GM21447 (cell line): ENCODE measurements at regions not wholly inside any gene's neighbourhood (a gene's known extent, or its start where the extent isn't known, plus 50 kb on each side); places are given as distances from the start of the nearest gene placed in this dataset.
"Not testable (repeated sequence)": the region's sequence is repeated elsewhere in the genome, so short reads cannot be mapped to it uniquely, and the experiment has no call there.

Source experiments
- ATAC-seq: cut with Tn5 transposase; IDR thresholded peaks from one replicate; pipeline ENCODE4 v1.9.1; 2021; ENCODE audit not compliant: unreplicated experiment

DNA sequence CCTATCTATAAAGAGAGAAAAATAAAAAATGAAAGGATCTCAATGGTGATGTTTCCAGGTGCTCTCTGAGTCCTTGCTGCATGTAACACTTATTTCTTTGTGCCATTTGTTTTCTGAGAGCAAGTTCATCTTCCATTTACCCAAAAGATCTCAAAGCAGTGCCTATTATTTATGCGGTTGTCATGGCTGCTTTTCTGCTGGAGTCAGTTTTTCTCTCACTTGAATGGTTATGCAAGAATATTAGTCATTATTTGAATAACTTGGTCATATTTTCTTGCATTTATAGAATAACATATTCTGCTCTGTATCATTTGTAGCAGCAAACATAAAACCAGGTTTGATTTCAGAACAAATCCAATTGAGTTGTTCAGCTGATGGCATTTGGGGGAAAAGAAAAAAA lies 141.8 kb upstream of the G2E3 start:
- ATAC-seq, result no peak

DNA sequence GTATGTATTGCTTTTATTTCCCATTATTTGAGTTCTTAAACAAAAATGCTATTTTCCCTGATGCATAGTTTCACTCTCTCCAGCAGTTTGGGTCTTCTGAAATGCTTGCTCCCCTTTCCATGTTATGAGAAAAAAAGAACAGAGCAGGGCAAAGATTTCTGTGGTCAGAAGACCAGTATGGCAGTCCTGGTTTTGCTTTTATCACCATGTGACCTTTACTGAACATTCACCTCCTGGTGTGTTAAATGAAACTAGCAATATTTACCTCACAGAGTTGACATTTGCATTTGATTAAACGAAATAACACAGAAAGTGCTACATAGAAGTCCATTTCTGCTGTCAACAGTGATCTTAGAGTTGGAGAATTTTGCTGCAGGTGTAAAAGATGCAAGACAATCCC lies 141.0 kb upstream of the G2E3 start:
- ATAC-seq, result no peak

DNA sequence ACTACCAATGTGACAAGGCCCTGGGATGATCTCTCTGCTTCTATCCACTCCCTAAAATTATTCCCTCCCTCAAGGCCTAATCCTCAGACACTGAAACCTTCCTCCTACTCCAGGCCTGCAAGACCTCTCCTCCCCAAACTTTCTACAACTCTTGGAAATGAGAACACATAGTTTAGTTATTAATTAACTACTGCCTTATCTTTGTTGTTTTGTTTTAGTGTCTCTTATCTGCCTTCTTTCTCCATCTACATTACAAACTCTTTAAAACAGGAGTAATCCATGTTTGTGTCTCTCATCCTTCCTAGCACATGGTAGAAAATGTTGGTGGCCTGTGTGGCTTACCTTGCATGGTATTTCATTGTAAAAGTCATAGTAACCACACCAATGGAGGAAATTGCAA lies 139.9 kb upstream of the G2E3 start:
- no peak for ATAC-seq

DNA sequence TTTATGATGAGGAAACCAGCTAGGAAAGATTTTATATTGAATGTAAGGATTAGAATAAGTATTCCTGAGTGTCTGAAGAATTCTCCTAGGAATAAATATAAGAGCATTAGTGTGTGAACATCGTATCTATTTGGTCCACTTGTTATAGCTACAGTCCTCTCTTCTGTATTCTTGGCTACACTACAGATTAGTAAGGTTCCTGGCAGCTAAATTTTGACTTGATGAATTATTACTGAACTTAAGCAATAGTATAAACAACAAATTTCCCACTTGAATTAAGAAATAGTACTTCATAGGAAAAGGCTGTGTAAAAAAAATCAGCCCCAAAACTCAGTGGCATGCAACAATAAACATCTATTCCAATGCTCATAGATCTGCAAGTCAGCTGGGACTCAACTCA lies 138.4 kb upstream of the G2E3 start:
- ATAC-seq, result no peak

DNA sequence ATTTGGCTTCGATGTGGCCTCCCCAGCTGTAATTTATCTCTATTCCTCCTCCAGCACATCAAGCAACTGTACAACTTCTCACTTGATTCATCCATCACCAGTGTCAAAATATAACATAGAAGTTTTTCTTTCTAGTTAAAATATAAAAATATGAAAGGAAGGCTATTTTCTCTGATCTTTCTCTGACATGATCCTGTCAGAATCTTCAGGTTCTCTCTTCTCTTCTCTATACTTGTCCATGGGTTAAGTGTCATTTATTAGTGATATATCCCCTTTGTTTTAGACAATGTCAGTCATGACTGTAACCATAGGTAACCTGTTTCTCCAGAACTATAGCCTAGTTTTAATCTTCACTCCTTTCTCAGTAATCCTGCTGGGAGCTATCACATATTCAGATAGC lies 132.5 kb upstream of the G2E3 start:
- no peak for ATAC-seq

DNA sequence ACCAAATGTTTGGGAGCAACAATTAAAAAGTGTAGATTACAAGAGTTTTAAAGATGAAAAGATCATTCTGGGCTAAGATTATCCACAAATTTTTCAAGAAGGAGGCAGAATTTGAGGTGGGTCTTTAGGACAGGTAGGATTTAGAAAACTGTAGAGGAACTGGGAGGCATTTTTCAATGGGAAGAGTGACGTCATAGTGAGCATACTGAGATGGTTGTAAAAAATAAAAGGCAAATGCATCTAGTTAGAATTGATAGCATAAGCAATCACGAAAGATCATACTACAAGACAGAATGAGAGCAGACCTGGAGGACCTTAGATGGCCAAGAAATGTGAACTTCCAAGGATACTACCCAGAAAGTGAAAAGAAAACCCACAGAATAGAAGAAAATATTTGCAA lies 131.6 kb upstream of the G2E3 start:
- no peak for ATAC-seq

DNA sequence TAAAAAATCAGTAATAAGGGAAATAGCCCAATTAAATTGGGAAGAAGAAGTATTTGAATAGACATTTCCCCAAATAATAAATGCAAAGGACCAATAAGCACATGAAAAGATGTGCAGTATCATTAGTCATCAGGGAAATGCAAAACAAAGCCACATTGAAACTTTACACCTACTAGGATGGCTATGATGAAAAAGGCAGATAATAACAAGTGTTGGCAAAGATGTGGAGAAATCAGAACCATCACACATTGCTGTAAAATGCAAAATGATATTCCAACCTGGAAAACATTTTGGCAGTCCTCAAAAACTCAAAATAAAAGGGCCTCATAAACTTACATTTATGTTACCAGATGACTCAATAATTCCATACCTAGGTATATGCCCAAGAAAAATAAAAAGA lies 131.1 kb upstream of the G2E3 start:
- ATAC-seq, result no peak

DNA sequence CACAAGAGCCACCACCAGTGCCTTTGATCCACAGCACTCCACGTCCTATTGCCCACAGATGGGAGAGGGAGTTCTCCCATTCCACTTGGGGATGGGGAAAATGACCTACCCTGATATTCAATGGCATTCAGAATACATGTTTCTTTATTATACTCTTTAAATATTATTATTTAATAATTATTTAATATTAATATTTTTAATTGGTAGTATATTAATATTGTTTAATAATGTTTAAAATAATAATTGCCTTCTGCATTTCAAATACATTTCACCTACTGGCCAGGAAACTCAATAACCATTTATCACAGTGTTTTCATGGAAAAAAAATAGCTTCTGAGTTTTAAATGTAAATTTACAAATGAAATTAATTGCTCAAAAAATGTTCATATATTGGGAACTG lies 127.4 kb upstream of the G2E3 start:
- ATAC-seq, result no peak

DNA sequence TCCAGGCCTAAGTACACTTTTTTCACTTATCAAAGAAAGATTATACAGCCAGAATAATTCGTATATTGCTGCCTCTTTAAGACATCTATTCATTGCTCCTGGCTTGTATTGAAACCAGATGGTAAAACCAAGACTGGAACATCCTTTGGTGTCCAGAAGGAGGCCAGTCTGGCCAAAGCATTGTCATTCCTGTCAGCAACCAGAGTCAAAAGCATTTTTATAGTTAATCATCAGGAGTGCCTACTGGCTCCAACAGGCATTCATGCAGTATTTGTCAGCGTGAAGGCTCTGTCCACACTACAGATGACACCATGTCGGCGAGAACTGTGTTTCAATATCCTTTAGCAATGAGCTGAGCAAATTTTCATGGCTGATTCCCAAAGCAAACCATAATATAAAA lies 118.0 kb upstream of the G2E3 start:
- no peak for ATAC-seq

DNA sequence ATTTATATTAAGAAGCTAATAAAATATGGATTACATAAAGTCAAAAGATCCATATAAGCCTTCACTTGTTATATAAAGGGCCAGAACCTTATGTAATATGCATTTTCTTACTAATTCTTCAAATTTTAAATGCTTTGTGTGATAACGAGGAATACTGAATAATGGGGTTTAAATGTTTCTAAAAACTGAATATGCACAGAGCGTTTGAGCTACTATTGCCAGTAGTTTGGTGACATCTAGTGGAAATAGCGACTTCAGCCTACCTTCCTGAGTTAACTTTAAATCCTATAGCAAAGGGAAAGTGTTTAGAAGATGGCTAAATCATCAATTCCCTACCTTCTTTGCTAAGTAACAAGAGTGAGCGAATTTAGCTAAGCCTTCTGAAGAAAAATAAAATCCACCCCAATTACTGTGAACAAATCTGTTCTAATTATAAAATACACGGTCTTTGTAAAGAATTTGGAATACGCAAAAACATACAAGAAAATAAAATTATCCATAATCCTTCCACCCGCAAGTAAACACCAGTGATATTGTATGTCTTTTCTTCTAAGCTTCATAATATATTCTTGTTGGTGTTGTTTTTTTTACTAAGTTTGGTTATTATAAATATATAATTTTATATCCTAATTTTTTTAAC lies 115.5 kb upstream of the G2E3 start:
- no peak for ATAC-seq

DNA sequence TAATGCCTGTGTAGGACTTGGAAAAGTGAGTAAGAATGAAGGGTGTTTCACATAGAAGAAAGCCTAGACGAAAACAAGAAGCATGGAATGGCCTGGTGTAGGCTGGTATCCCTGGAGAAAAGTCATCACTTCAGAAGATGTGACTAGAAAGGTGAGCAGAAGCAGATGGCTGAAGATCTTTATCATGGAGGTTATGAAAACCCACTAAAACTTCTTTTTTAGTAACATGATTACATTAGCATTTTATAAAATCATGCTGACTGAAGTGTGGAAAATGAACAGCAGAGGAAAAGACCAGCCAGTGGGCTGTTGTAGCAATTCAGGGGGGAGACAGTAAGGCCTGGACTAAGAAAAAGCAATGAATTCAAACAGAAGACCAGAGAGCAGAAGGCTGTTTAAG lies 114.5 kb upstream of the G2E3 start:
- no peak for ATAC-seq

DNA sequence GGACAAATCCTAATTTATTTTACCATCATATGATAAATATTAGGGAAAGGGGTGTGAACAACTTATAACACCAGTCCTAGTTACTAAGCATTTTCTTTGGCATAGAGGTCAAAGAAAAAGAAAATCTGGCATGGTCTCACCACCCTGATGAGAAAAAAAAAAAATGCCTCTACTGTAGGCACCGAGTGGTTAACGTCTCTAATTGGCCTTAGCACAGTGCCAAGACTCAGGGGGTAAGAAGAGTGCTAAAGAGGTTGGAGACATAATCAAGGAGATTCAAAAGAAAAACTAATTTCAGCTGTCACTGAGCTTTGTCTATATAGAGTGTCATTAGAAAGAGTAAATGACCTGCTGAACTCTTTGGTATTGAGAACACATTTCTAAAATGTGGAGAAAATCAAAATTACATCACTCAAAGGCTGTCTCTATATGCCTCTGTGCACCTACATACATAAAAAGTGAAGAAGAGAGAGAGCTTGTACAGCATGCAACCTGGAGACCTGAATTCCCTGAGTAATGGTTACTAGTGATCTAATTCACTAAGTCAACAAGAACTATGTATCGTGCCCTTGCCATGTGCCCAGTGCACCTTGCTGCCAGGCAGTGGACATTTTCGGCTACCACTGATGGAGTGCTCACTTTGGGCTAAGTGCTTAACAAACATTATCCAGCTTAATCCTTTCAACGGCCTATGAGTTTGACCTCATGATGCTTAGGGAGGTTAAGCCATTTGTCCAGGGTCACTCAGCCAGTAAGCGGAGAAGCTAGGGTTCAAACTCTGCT lies 113.8 kb upstream of the G2E3 start:
- ATAC-seq, result no peak

DNA sequence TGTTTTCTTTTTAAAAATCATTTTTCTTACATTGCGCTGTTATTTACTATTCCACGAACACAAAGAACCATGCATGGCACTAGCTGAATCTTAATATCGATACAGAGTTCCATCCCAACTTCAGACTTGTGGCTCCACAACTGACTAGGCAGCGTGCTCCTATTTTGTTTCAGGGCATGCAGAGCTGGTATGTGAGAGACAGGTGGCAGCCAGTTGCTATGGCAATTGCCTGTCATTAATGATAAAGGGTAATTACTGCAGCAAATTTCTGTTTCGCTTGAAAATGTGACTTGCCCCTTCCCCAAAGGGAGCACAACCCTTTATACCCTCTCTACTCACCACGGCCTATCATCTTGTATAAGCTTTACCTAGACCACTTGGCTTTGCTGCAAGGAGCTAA lies 113.1 kb upstream of the G2E3 start:
- ATAC-seq, result no peak

DNA sequence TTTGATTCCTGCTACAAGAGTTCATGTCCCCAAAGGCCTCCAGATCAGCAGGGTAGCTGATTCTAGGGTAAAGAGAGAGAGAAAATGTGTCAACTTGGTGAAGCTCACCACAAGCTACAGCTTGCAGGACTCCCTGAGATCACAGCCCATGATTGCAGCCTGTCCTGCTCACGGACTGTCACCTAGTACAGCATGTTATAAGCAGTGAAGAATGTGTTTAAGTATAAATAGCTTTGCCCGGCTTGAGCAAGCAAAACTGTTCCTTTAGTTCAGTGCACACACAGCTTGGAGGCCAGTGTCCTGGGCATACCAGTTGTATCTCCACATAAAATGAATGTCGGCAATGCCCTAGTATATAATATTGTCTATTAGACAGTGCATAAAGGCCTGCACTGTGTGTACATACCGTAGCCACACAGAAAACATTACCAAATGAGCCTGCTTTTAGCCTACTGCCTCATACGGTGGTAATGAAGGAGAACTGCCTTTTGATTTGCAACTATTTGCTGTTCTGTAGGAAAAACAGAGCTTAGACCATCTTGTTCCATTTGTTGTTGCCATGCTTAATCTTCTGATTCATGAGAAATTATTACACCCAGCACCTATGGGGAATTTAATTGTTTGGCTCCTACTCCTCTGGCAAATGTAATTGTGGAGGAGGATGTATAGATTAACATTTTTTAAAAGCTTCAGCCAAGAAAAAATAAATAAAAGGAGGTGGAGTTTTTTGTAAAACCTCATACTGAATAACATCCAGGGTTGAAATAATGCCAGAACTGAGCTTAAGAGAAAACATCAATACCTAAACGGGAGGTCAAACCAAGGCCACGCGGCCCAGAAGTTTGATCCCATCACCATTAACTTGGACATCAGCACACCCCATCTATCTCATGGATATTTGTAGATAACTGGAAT lies 108.1 kb upstream of the G2E3 start:
- ATAC-seq, result no peak

DNA sequence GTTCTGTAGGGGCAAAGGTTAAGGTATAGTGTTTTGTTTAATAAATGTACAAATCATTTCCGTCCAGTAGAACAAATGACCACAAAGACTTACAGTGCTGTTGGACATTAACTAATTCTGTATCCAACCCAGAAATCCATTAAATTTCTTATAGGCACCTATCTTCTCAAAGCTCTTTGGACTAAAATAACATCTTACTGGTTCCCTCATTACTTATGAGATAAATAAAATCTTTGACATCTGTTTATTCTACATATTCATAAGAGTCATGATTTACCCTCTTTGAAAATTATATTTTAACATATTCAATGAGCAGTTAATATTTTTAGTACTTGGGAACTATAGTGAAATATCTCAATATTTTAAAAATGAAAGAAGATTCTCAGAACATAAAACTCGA lies 102.7 kb upstream of the G2E3 start:
- ATAC-seq, result no peak

DNA sequence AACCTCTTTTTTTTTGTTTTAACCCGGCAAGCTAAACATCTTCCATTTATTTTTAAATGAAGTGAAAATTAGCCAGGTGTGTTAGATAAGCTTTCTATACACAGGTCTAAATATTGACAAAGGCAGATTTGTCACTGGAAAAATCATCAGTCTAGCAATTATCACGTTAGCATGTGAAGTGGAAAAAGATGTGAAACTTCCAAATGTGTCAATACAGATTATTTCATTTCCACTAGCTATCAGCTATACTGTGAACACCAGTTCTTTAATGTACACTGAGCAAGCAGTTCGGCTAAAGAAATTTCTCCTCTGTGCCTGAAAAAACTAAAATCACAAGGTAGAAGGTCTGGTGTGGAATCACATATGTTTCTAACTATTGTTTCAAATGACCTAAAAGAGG lies 96.6 kb upstream of the G2E3 start:
- ATAC-seq, result no peak

DNA sequence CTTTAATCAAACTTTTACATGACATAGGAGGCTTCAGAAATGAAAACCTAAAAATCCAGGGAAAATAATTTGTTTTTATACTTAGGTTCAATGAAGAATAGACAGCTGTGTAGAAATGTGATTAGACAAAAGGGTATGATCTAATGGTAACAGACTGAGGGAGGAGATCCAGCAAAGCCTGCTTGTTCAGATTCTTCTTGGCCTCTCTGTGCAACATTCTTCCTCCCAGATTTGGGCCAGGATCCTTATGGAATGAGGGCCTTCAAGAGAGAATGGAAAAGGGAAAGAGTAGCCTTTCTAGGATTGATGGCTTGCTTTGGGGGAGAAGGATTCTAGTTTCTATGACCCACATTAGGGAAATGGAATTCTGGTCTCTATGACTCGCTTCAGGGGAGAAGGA lies 94.5 kb upstream of the G2E3 start:
- no peak for ATAC-seq

DNA sequence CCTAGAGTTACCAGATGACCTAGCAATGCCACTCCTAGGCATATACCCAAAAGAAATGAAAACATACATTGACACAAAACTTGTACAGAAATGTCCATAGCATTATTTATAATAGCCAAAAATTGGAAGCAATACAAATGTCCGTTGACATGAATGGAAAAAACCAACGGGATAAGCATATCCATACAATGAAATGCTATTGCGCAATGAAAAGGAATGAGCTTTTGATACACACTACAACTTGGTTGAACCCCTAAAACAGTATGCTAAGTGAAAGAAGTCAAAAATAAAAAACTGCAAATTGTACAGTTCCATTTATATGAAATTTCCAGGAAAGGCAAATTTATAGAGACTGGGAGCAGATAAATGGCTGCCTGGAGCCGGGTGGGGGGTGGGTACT lies 90.6 kb upstream of the G2E3 start:
- ATAC-seq, result no peak

DNA sequence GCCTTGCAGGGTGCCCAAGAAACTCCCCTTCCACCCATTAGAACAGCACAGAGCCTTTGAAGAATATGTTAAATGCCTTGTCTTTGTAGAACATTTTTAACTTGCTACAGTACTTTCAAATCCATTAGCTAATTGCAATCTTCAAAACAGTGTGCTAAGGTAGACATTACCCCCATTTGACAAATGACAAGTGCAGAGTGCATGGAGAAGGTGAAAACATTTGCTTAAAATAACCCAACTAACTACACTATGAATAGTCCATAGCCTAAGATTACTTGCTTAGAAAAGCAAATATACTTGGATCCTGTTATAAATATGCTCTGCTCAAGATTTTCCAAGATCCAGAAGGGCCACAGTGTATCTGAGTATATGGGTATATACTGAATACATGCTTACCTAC lies 87.0 kb upstream of the G2E3 start:
- no peak for ATAC-seq

DNA sequence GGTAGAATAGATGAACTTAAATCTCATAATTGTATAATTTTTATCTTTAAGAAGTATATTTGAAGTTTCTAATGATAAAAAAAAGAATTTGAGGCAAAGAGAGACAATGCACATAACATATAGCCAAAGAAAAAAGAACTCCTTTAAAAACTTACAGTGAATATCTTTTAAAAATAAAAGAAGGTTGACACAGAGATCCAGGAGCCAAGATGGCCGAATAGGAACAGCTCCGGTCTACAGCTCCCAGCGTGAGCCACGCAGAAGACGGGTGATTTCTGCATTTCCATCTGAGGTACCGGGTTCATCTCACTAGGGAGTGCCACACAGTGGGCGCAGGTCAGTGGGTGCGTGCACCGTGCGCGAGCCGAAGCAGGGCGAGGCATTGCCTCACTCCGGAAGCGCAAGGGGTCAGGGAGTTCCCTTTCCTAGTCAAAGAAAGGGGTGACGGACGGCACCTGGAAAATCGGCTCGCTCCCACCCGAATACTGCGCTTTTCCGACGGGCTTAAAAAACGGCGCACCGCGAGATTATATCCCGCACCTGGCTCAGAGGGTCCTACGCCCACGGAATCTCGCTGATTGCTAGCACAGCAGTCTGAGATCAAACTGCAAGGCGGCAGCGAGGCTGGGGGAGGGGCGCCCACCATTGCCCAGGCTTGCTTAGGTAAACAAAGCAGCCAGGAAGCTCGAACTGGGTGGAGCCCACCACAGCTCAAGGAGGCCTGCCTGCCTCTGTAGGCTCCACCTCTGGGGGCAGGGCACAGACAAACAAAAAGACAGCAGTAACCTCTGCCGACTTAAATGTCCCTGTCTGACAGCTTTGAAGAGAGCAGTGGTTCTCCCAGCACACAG lies 84.9 kb upstream of the G2E3 start:
- ATAC-seq, result not testable (repeated sequence)

DNA sequence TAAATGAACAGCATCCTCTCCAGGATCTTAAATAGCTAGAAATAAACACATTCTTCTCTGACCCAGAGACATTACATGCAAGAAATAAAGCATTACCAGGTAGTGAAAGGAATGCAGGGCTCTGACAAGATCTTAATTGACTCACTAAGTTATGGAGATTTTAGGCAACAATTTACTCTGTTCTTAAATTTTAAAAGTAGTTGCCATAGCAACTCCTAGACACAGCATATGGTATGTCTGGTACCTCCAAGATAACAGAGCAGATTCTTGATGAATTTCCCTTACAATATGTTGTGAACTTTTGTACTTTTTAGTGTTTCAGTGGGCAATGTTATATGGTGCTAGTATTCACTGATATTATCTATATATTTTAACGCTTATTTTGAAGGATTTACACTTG lies 76.7 kb upstream of the G2E3 start:
- no peak for ATAC-seq
